ENCODE measurements at regions not wholly inside any gene's neighbourhood (a gene's known extent, or its start where the extent isn't known, plus 50 kb on each side); places are given as distances from the start of the nearest gene placed in this dataset.

GRCh38 chr6:65927141-65927540 is 220.1 kb upstream of the EYS start:
- Histone ChIP-seq H3K27me3 (replicated peaks in 1 of 4; ENCODE audit: control insufficient read depth in 3 of 4, extremely low read depth in 1 of 4, insufficient read depth in 3 of 4, low read length in 3 of 4) (no peaks in the 10 kb centered on the region), H2BK5ac (ENCODE audit: low read depth, low read length) (no peak overlapping the region), H4K5ac (ENCODE audit: insufficient read length, low read depth, low read length) (no peak overlapping the region), H3K79me2 (ENCODE audit: control insufficient read depth in 1 of 2, insufficient read depth in 2 of 2, low read length in 2 of 2) (no peaks in the 10 kb centered on the region), H4K91ac (replicated peaks; ENCODE audit: insufficient read length, low read length) (no peak overlapping the region), H3K36me3 (ENCODE audit: control insufficient read depth in 2 of 4, insufficient read depth in 4 of 4, low read length in 3 of 4) (no peaks in the 10 kb centered on the region), H3K9me3 (ENCODE audit: insufficient read depth in 2 of 2, low read depth in 1 of 2, low read length in 1 of 2) (peaks cover 15 to 17% of the 10 kb centered on the region in 2 experiments; a peak in 3 of 4 replicates), H3K56ac (replicated peaks; ENCODE audit: insufficient read length, low read depth, low read length) (no peak overlapping the region), H2BK15ac (ENCODE audit: low read length) (no peak overlapping the region), H3K14ac (ENCODE audit: insufficient read length) (no peak overlapping the region), H3K4me3 (ENCODE audit: extremely low read depth in 1 of 4, insufficient read depth in 2 of 4, low read depth in 3 of 4, low read length in 4 of 4) (no peak overlapping the region), H3K23me2 (ENCODE audit: low read depth, low read length) (no peaks in the 10 kb centered on the region), H2BK12ac (ENCODE audit: low read depth, low read length) (no peak overlapping the region), H3K18ac (ENCODE audit: extremely low read depth, low read length) (no peak overlapping the region), H3K4ac (replicated peaks; ENCODE audit: insufficient read length, low read depth, low read length) (no peak overlapping the region), H2BK20ac (ENCODE audit: low read length) (no peak overlapping the region), H3K27ac (ENCODE audit: low read depth, low read length) (no peak overlapping the region), H4K20me1 (replicated peaks in 1 of 2; ENCODE audit: control insufficient read depth in 1 of 2, insufficient read depth in 2 of 2, low read length in 2 of 2) (no peaks in the 10 kb centered on the region), H2BK120ac (replicated peaks; ENCODE audit: low read depth, low read length) (no peak overlapping the region), H3K9ac (replicated peaks in 1 of 4; ENCODE audit: extremely low read depth in 1 of 4, low read depth in 3 of 4, low read length in 3 of 4) (no peak overlapping the region), H2AK5ac (ENCODE audit: low read depth, low read length) (no peak overlapping the region), H3K23ac (ENCODE audit: insufficient read length) (no peak overlapping the region), H3K4me2 (ENCODE audit: insufficient read depth in 1 of 2, low read depth in 2 of 2, low read length in 2 of 2) (no peak overlapping the region), H4K8ac (ENCODE audit: extremely low read depth, insufficient read depth, low read length) (no peak overlapping the region), H2AFZ (ENCODE audit: low read length) (no peak overlapping the region), H3K4me1 (replicated peaks in 1 of 4; ENCODE audit: control insufficient read depth in 3 of 4, insufficient read depth in 4 of 4, low read length in 3 of 4) (peaks cover 0 to 2% (median 0%) of the 10 kb centered on the region in 4 experiments; a peak in 1 of 7 replicates), H3K79me1 (ENCODE audit: low read depth, low read length) (no peaks in the 10 kb centered on the region)
- ChIA-PET CTCF (ENCODE audit: partially characterized antibody) (interaction anchor here (0.6 kb wide), 1 partner anchor 17 kb away, joined by 3 read pairs; no protein-coding TSS in a partner anchor), POLR2A (ENCODE audit: partially characterized antibody) (no interaction called here)
- 89% methylated on average over 13 of the region's 13 CpGs; no CpG with 5 or more reads in 1 of the 2 experiments for WGBS, 2 experiments (ENCODE audit: extremely low coverage in 1 of 2, insufficient coverage in 1 of 2, insufficient read length in 1 of 2, insufficient replicate concordance in 2 of 2, low coverage in 1 of 2, low lambda C conversion rate in 2 of 2, missing lambda C conversion rate in 1 of 2)
- no peak for DNase-seq (ENCODE audit: low read depth in 1 of 2, low spot score in 2 of 2)
- no peak for FAIRE-seq
- TF ChIP-seq CHD1 (IDR thresholded peaks at IDR 0.05; ENCODE audit: low read depth, low read length) (no peak), POLR2AphosphoS5 (IDR thresholded peaks at IDR 0.05; ENCODE audit: low read depth, low read length) (no peak), SP1 (IDR thresholded peaks at IDR 0.05; ENCODE audit: low read depth, low read length) (no peak), GTF2F1 (IDR thresholded peaks at IDR 0.05; ENCODE audit: borderline replicate concordance, low read depth, low read length) (no peak), MAX (IDR thresholded peaks at IDR 0.05) (no peak), CTCF (IDR thresholded peaks at IDR 0.05; ENCODE audit: control extremely low read depth in 1 of 3, insufficient read depth in 1 of 3, low read depth in 1 of 3, low read length in 3 of 3) (no peak), GABPA (IDR thresholded peaks at IDR 0.05; ENCODE audit: borderline replicate concordance, insufficient read depth, low read length) (no peak), TEAD4 (IDR thresholded peaks at IDR 0.05; ENCODE audit: low read depth, low read length) (no peak), RFX5 (IDR thresholded peaks at IDR 0.05; ENCODE audit: borderline replicate concordance, low read depth, low read length) (no peak), CBX8 (IDR thresholded peaks at IDR 0.05; ENCODE audit: borderline replicate concordance, low read depth, low read length) (no peak), POLR2A (IDR thresholded peaks at IDR 0.05; ENCODE audit: control extremely low read depth in 1 of 2, low read depth in 2 of 2, low read length in 2 of 2) (no peak), KDM1A (IDR thresholded peaks at IDR 0.05; ENCODE audit: borderline replicate concordance, low read length) (no peak), RAD21 (IDR thresholded peaks at IDR 0.05 in 1 of 2, conservative IDR thresholded peaks at IDR 0.05 in 1 of 2; ENCODE audit: low read depth in 2 of 2, low read length in 2 of 2) (no peak)

Data from H1 (cell line).